Body of pancreas (tissue), 4 donors: ENCODE measurements at regions not wholly inside any gene's neighbourhood (a gene's known extent, or its start where the extent isn't known, plus 50 kb on each side); places are given as distances from the start of the nearest gene placed in this dataset.

Source experiments
- ATAC-seq: fragments of 150-250 bp; one replicate; pipeline ENCODE4 v1.9.1; 2016
- DNase-seq, 4 donors: peaks; one replicate each; pipeline ENCODE4 v3.0.0-alpha.2; 2019
- H3K27ac ChIP-seq, 4 donors: fragments of 200-600 bp; sonication (generic); 1 replicate in 3 of 4; 2 replicates in 1 of 4; pipeline versions ENCODE4 v1.5.1 to v1.6.1; 2016 to 2019; ENCODE audit warnings: mild to moderate bottlenecking in 1 of 4, mixed read lengths in 1 of 4, moderate library complexity in 1 of 4
- H3K27me3 ChIP-seq, 2 donors: fragments of 200-600 bp; sonication (generic); one replicate each; pipeline ENCODE4 v1.6.0; 2016; ENCODE audit warnings: mild to moderate bottlenecking in 1 of 2
- H3K36me3 ChIP-seq, 2 donors: fragments of 200-600 bp; sonication (generic); replicated peaks in 1 of 2; 2 replicates each; pipeline ENCODE4 v1.5.1; 2016; ENCODE audit warnings: low read depth in 2 of 2; ENCODE audit not compliant: insufficient read depth in 1 of 2
- H3K4me1 ChIP-seq: fragments of 200-600 bp; sonication (generic); one replicate; pipeline ENCODE4 v1.6.0; 2016
- H3K4me3 ChIP-seq, 2 donors: fragments of 200-600 bp; sonication (generic); 1 replicate in 1 of 2; 2 replicates in 1 of 2; pipeline ENCODE4 v1.5.1; 2016 to 2019
- H3K9me3 ChIP-seq, 3 donors: fragments of 200-600 bp; sonication (generic); 1 replicate in 2 of 3; 2 replicates in 1 of 3; pipeline ENCODE4 v1.5.1; 2016
- CTCF ChIP-seq, 7 experiments: fragments of 450-650 bp in 4 of 7; fragments of 200-600 bp in 3 of 7; sonication (generic) in 3 of 7; IDR thresholded peaks; one replicate each; pipeline ENCODE4 v1.5.1; 2016 to 2019; ENCODE audit warnings: antibody characterized with exemption in 7 of 7
- POLR2A ChIP-seq, 3 donors: fragments of 450-650 bp; IDR thresholded peaks; one replicate each; pipeline ENCODE4 v1.6.1; 2016; ENCODE audit warnings: antibody characterized with exemption in 3 of 3, mild to moderate bottlenecking in 2 of 3
- WGBS, 2 donors: methylation state at CpG; one replicate each; pipeline ENCODE4 v1.1.5; 2017; 5-methylcytosine and 5-hydroxymethylcytosine counted together
- intact Hi-C: fragments of 100-400 bp; cut with DNase I; formaldehyde crosslinking; loops from one replicate; pipeline ENCODE4 v1.15.1; 2023

DNA sequence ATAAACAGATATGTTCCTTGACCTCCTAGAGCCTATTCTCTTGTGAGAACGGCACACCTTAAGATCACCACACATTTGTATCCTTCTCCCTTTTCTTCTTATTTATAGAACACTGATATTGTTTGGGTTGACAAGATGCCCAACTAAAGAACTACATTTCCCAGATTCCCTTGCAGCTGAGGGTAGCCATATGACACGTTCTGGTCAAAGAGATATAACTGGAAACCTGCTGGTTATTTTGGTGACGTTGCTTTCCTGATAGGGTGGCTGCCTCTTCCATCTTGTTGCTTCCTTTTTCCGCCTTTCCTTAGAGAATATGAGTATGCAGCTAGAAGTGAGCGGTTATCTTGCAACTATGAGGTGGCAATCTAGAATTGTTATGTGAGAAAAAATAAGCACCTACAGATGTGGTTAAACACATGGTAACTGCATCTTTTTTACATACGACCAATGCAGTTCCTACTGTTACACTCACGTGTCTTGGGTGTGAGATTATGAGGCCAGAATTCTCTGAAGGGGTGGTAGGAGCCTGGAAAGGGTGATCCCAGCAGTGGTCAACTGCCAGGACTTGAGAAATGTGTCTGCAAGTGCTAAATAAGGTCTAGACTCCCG, 72.9 kb downstream of the SEC61B start:
- Histone ChIP-seq H3K4me1 (no peaks in the 10 kb centered on the region), H3K27me3 (no peaks in the 10 kb centered on the region), H3K4me3 (no peak overlapping the region), H3K36me3 (no peaks in the 10 kb centered on the region), H3K9me3 (no peaks in the 10 kb centered on the region), H3K27ac (no peak overlapping the region)
- intact Hi-C loops, result no loop called here
- DNase-seq (no peak), ATAC-seq (no peak)
- 42 to 48% methylated on average over 8 of the region's 8 CpGs for WGBS, 2 donors
- TF ChIP-seq POLR2A (IDR thresholded peaks at IDR 0.05), result no peak
- TF ChIP-seq CTCF (IDR thresholded peaks at IDR 0.05), result no peak

DNA sequence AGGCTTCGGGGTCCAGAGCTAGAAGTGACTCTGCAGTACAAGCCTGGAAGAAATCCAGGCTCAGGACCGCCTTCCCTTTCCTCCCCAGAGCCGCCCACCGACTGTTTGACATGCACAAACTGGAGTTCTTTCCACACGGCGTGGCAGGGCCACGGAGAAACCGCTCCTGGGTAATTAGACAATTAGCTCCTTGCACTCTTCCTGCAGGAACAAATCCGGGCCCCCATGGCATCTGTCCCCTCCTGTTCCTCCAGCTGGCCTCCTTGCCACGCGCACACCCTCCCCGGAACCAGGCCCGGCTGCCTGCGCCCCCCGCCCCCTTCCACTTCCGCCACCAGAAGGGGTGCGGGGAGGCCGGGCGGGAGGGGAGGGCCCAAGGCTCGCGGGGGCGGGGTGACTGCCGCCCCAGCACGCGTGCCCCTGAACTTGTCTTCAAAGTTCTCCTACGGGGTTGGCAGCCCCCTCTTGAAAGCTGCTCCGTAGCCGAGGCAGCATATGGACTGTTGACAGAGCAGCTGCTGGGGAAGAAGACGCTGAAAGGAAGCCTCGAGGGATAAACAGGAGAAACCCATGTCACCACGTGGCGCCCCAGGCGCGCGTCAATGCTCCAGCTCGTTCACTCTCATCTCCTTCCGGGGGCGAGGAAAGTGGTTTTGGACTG, 74.3 kb downstream of the SEC61B start:
- H3K27ac ChIP-seq, result no peak overlapping the region
- no peaks in the 10 kb centered on the region for H3K4me1 ChIP-seq
- 53 to 65% methylated on average over 33 to 38 of the region's 38 CpGs for WGBS, 2 donors
- no peaks in the 10 kb centered on the region for H3K36me3 ChIP-seq
- no peaks in the 10 kb centered on the region for H3K9me3 ChIP-seq
- ATAC-seq, result peak; percentile 42
- intact Hi-C loops, result no loop called here
- H3K4me3 ChIP-seq, result no peak overlapping the region
- no peaks in the 10 kb centered on the region for H3K27me3 ChIP-seq
- peak in 1 of 4 donors; percentile 11 for DNase-seq
- TF ChIP-seq CTCF (IDR thresholded peaks at IDR 0.05) (no peak), POLR2A (IDR thresholded peaks at IDR 0.05) (no peak)

DNA sequence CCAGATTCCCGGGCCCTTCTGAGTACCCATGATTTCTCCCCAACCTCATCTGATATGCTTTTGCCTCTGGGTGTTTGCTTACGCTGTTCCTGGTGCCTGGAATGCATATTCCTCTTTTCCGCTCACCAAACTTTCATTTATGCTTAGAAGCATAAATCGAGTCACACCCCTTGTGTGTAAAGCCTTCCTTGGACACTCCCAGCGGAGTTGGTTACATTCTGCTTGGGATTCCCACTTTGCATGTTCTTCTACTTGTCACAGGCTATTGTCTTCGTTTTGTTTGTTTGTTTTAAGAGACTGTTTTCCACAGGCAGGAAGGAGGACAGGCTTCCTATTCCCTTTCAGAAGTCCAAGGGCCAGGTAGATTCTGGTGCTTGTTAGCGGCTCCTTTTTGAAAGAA, 76.5 kb downstream of the SEC61B start:
- TF ChIP-seq CTCF (IDR thresholded peaks at IDR 0.05) (no peak), POLR2A (IDR thresholded peaks at IDR 0.05) (no peak)
- Histone ChIP-seq H3K4me1 (no peaks in the 10 kb centered on the region), H3K9me3 (no peaks in the 10 kb centered on the region), H3K27ac (no peak overlapping the region), H3K36me3 (no peaks in the 10 kb centered on the region), H3K27me3 (no peaks in the 10 kb centered on the region), H3K4me3 (no peak overlapping the region)
- intact Hi-C loops, result no loop called here
- WGBS, 2 donors, result 65% methylated on average over 7 of the region's 7 CpGs
- no peak for DNase-seq
- no peak for ATAC-seq

DNA sequence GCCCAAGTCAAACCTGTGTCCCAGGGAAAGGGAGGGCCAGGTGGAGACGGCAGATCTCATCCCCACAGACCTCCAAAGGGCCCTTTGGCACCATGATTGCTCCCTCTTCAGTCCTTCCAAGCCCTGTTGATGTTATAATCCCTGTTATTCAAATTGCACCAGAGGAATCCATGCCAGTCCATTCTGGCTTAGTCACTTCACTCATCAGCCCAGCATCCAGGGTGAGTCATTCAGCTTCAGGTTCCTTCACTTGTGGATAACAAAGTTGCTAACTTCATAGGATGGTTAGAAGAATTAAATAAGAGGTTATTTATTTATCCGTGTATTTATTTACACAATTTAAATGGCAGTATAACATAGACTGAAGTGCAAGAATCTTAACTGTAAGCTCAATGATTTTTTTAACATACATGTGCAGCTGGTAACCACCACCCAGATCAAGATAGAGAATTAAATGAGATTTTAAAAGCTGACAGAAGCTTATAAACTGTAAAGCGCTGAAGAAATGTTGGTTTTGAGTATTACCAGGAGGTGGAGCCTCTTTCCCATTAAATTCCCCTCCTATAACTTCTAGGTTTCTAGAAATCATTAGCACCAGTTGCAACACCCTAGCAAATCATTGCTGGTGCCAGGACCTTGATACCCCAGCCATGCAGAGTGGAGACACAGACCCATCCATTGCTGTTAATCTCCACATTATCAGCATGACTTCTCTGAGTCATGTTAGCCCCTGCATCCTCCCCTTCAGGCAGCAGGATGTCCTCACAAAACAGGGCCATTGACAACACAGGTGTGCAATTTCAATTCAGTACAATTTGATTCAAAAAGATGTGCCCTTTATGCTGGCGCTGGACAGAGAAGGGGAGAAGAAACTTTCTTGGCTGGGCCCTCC, 77.4 kb downstream of the SEC61B start:
- H3K27me3 ChIP-seq, result no peaks in the 10 kb centered on the region
- ATAC-seq (no peak), DNase-seq (no peak)
- H3K36me3 ChIP-seq, result no peaks in the 10 kb centered on the region
- 49 to 58% methylated on average over 4 of the region's 4 CpGs for WGBS, 2 donors
- no peak overlapping the region for H3K4me3 ChIP-seq
- H3K27ac ChIP-seq, result no peak overlapping the region
- H3K9me3 ChIP-seq, result no peaks in the 10 kb centered on the region
- intact Hi-C loops, result no loop called here
- H3K4me1 ChIP-seq, result no peaks in the 10 kb centered on the region
- no peak for TF ChIP-seq POLR2A (IDR thresholded peaks at IDR 0.05)
- peak in 1 of 7 experiments; percentile 17 for TF ChIP-seq CTCF (IDR thresholded peaks at IDR 0.05)
